PC-9 (cell line): ENCODE measurements at regions not wholly inside any gene's neighbourhood (a gene's known extent, or its start where the extent isn't known, plus 50 kb on each side); places are given as distances from the start of the nearest gene placed in this dataset.

Experiments used
- CTCF ChIP-seq: fragments of 200-600 bp; sonication (generic); conservative IDR thresholded peaks from 2 replicates; pipeline ENCODE4 v1.6.1; 2017; ENCODE audit warnings: mixed run types, antibody characterized with exemption, mild to moderate bottlenecking, moderate library complexity
- EZH2 ChIP-seq: fragments of 200-600 bp; sonication (generic); IDR thresholded peaks from 2 replicates; pipeline ENCODE4 v1.8.0; 2017; ENCODE audit warnings: antibody characterized with exemption, low read depth

GRCh38 chr7:40964610-40965009, 738.3 kb downstream of the INHBA start:
- no peak for TF ChIP-seq CTCF
- no peak for TF ChIP-seq EZH2
